ENCODE measurements at regions not wholly inside any gene's neighbourhood (a gene's known extent, or its start where the extent isn't known, plus 50 kb on each side); places are given as distances from the start of the nearest gene placed in this dataset.

GRCh38 chr10:2611603-2612002, 455.7 kb upstream of the PFKP start:
- TF ChIP-seq, protein P1, sequence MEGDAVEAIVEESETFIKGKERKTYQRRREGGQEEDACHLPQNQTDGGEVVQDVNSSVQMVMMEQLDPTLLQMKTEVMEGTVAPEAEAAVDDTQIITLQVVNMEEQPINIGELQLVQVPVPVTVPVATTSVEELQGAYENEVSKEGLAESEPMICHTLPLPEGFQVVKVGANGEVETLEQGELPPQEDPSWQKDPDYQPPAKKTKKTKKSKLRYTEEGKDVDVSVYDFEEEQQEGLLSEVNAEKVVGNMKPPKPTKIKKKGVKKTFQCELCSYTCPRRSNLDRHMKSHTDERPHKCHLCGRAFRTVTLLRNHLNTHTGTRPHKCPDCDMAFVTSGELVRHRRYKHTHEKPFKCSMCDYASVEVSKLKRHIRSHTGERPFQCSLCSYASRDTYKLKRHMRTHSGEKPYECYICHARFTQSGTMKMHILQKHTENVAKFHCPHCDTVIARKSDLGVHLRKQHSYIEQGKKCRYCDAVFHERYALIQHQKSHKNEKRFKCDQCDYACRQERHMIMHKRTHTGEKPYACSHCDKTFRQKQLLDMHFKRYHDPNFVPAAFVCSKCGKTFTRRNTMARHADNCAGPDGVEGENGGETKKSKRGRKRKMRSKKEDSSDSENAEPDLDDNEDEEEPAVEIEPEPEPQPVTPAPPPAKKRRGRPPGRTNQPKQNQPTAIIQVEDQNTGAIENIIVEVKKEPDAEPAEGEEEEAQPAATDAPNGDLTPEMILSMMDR (conservative IDR thresholded peaks at IDR 0.05; ENCODE audit: low read depth, low read length) = no peak
- TF ChIP-seq EZH2phosphoT487 (IDR thresholded peaks at IDR 0.05; ENCODE audit: borderline replicate concordance, low read length) = no peak
- no peak for TF ChIP-seq EZH2 (IDR thresholded peaks at IDR 0.05; ENCODE audit: low read length, unreplicated experiment)

Data from PC-3 (cell line).